H1 (cell line): ENCODE measurements at regions not wholly inside any gene's neighbourhood (a gene's known extent, or its start where the extent isn't known, plus 50 kb on each side); places are given as distances from the start of the nearest gene placed in this dataset.

Experiments
- CTCF ChIA-PET: fragments of 300-600 bp; sonication (Branson Sonifier 250); formaldehyde crosslinking; loops from one replicate; lab custom pipeline; 2021; ENCODE audit not compliant: partially characterized antibody; lab: Charles Lee
- POLR2A ChIA-PET: fragments of 300-600 bp; sonication (Branson Sonifier 250); formaldehyde crosslinking; loops from one replicate; lab custom pipeline; 2021; ENCODE audit warnings: inconsistent platforms; ENCODE audit not compliant: partially characterized antibody; lab: Charles Lee
- DNase-seq, 2 experiments: peaks; one replicate each; pipeline versions ENCODE4 v3.0.0 to v3.0.0-alpha.2; 2010 to 2022; ENCODE audit warnings: low spot score in 2 of 2, low read depth in 1 of 2, mixed read lengths in 1 of 2
- FAIRE-seq: peaks from 2 replicates; lab custom pipeline; 2011; peaks lifted over from hg19 to GRCh38; lab: Jason Lieb, UNC
- H2AFZ ChIP-seq: 2 replicates; pipeline ENCODE4 v1.8.1; 2012; ENCODE audit warnings: low read length, inconsistent platforms
- H2AK5ac ChIP-seq: 2 replicates; pipeline ENCODE4 v1.6.1; 2013; ENCODE audit warnings: low read depth, low read length
- H2BK120ac ChIP-seq: replicated peaks from 2 replicates; pipeline ENCODE3; 2013; ENCODE audit warnings: low read depth, low read length, inconsistent platforms
- H2BK12ac ChIP-seq: 2 replicates; pipeline ENCODE4 v1.6.1; 2013; ENCODE audit warnings: low read depth, low read length
- H2BK15ac ChIP-seq: 2 replicates; pipeline ENCODE4 v1.6.1; 2013; ENCODE audit warnings: low read length
- H2BK20ac ChIP-seq: 2 replicates; pipeline ENCODE4 v1.6.1; 2013; ENCODE audit warnings: low read length
- H2BK5ac ChIP-seq: 2 replicates; pipeline ENCODE4 v1.6.1; 2013; ENCODE audit warnings: low read depth, low read length
- H3K14ac ChIP-seq: 2 replicates; pipeline ENCODE4 v1.6.1; 2013; ENCODE audit warnings: inconsistent platforms; ENCODE audit not compliant: insufficient read length
- H3K18ac ChIP-seq: 2 replicates; pipeline ENCODE4 v1.6.1; 2013; ENCODE audit warnings: low read length; ENCODE audit errors: extremely low read depth
- H3K23ac ChIP-seq: 2 replicates; pipeline ENCODE4 v1.6.1; 2013; ENCODE audit warnings: inconsistent platforms; ENCODE audit not compliant: insufficient read length
- H3K23me2 ChIP-seq: 2 replicates; pipeline ENCODE4 v1.6.1; 2013; ENCODE audit warnings: low read depth, low read length
- H3K27ac ChIP-seq: 2 replicates; pipeline ENCODE4 v1.6.1; 2011; ENCODE audit warnings: low read depth, low read length, inconsistent platforms
- H3K27me3 ChIP-seq, 4 experiments: replicated peaks in 1 of 4; 1 replicate in 1 of 4; 2 replicates in 3 of 4; pipeline versions ENCODE4 v1.6.1 to v1.8.1; 2011 to 2013; ENCODE audit warnings: low read length in 3 of 4, mild to moderate bottlenecking in 3 of 4, inconsistent platforms in 2 of 4, mixed read lengths in 2 of 4, moderate library complexity in 1 of 4; ENCODE audit not compliant: control insufficient read depth in 3 of 4, insufficient read depth in 3 of 4; ENCODE audit errors: extremely low read depth in 1 of 4
- H3K36me3 ChIP-seq, 4 experiments: 2 replicates each; pipeline versions ENCODE4 v1.6.1 to v1.8.1; 2011 to 2013; ENCODE audit warnings: mild to moderate bottlenecking in 4 of 4, low read length in 3 of 4, moderate library complexity in 2 of 4, control low read depth in 1 of 4, inconsistent platforms in 1 of 4; ENCODE audit not compliant: insufficient read depth in 4 of 4, control insufficient read depth in 2 of 4
- H3K4ac ChIP-seq: replicated peaks from 2 replicates; pipeline ENCODE3; 2013; ENCODE audit warnings: low read length, low read depth, mixed read lengths, inconsistent platforms; ENCODE audit not compliant: insufficient read length
- H3K4me1 ChIP-seq, 4 experiments: replicated peaks in 1 of 4; 1 replicate in 1 of 4; 2 replicates in 3 of 4; pipeline versions ENCODE4 v1.6.1 to v1.8.1; 2011 to 2013; ENCODE audit warnings: low read length in 3 of 4, inconsistent platforms in 2 of 4, mixed read lengths in 1 of 4; ENCODE audit not compliant: insufficient read depth in 4 of 4, control insufficient read depth in 3 of 4
- H3K4me2 ChIP-seq, 2 experiments: 2 replicates each; pipeline versions ENCODE4 v1.6.1 to v1.8.1; 2011 to 2013; ENCODE audit warnings: low read depth in 2 of 2, low read length in 2 of 2, control low read depth in 1 of 2, inconsistent platforms in 1 of 2, mild to moderate bottlenecking in 1 of 2; ENCODE audit not compliant: insufficient read depth in 1 of 2
- H3K4me3 ChIP-seq, 4 experiments: fragments of 200-600, 300-600 bp in 1 of 4; sonication (generic), shearing (Covaris generic), sonication (Bioruptor Twin) in 1 of 4; 2 replicates each; pipeline versions ENCODE4 v1.5.1 to v1.8.1; 2011 to 2016; ENCODE audit warnings: low read length in 4 of 4, low read depth in 3 of 4, control low read depth in 2 of 4, inconsistent platforms in 2 of 4, mild to moderate bottlenecking in 2 of 4, mixed read lengths in 1 of 4, moderate library complexity in 1 of 4; ENCODE audit not compliant: insufficient read depth in 2 of 4; ENCODE audit errors: extremely low read depth in 1 of 4
- H3K56ac ChIP-seq: replicated peaks from 2 replicates; pipeline ENCODE3; 2013; ENCODE audit warnings: low read depth, mild to moderate bottlenecking, mixed read lengths, low read length, inconsistent platforms; ENCODE audit not compliant: insufficient read length
- H3K79me1 ChIP-seq: 2 replicates; pipeline ENCODE4 v1.6.1; 2013; ENCODE audit warnings: low read depth, low read length, control low read depth
- H3K79me2 ChIP-seq, 2 experiments: 2 replicates each; pipeline versions ENCODE4 v1.6.1 to v1.8.1; 2012 to 2013; ENCODE audit warnings: low read length in 2 of 2, mild to moderate bottlenecking in 2 of 2, inconsistent platforms in 1 of 2; ENCODE audit not compliant: insufficient read depth in 2 of 2, control insufficient read depth in 1 of 2
- H3K9ac ChIP-seq, 4 experiments: replicated peaks in 1 of 4; 1 replicate in 1 of 4; 2 replicates in 3 of 4; pipeline versions ENCODE4 v1.6.1 to v1.8.1; 2011 to 2013; ENCODE audit warnings: low read depth in 3 of 4, low read length in 3 of 4, control low read depth in 2 of 4, mild to moderate bottlenecking in 2 of 4, moderate library complexity in 2 of 4, inconsistent platforms in 1 of 4; ENCODE audit errors: extremely low read depth in 1 of 4
- H3K9me3 ChIP-seq, 2 experiments: 2 replicates each; pipeline versions ENCODE4 v1.6.1 to v1.8.1; 2012 to 2013; ENCODE audit warnings: mild to moderate bottlenecking in 2 of 2, moderate library complexity in 2 of 2, control low read depth in 1 of 2, inconsistent platforms in 1 of 2, low read depth in 1 of 2, low read length in 1 of 2, mixed read lengths in 1 of 2; ENCODE audit not compliant: insufficient read depth in 2 of 2
- H4K20me1 ChIP-seq, 2 experiments: replicated peaks in 1 of 2; 2 replicates each; pipeline versions ENCODE3 to v1.8.1; 2011 to 2013; ENCODE audit warnings: inconsistent platforms in 2 of 2, low read length in 2 of 2, mild to moderate bottlenecking in 1 of 2; ENCODE audit not compliant: insufficient read depth in 2 of 2, control insufficient read depth in 1 of 2
- H4K5ac ChIP-seq: 2 replicates; pipeline ENCODE4 v1.6.1; 2013; ENCODE audit warnings: low read length, low read depth, mixed read lengths, inconsistent platforms; ENCODE audit not compliant: insufficient read length
- H4K8ac ChIP-seq: 2 replicates; pipeline ENCODE4 v1.8.0; 2013; ENCODE audit warnings: mild to moderate bottlenecking, moderate library complexity, low read length, inconsistent platforms; ENCODE audit not compliant: insufficient read depth; ENCODE audit errors: extremely low read depth
- H4K91ac ChIP-seq: replicated peaks from 2 replicates; pipeline ENCODE3; 2013; ENCODE audit warnings: low read length, mixed read lengths, inconsistent platforms; ENCODE audit not compliant: insufficient read length
- CTBP2 ChIP-seq: IDR thresholded peaks from 2 replicates; pipeline ENCODE4 v1.7.0; 2011; ENCODE audit warnings: borderline replicate concordance, mild to moderate bottlenecking, moderate library complexity, mixed read lengths, low read length; ENCODE audit not compliant: insufficient read depth, insufficient read length
- KDM5A ChIP-seq: fragments of 200-600 bp; IDR thresholded peaks from 2 replicates; pipeline ENCODE4 v1.7.1; 2012; ENCODE audit warnings: mild to moderate bottlenecking, low read length, inconsistent platforms, mixed read lengths
- POU5F1 ChIP-seq: IDR thresholded peaks from 2 replicates; pipeline ENCODE4 v1.6.1; 2011; ENCODE audit warnings: low read depth, mild to moderate bottlenecking, low read length, moderate library complexity
- RAD21 ChIP-seq, 2 experiments: IDR thresholded peaks in 1 of 2; conservative IDR thresholded peaks in 1 of 2; 2 replicates each; pipeline ENCODE4 v1.6.1; 2011; ENCODE audit warnings: low read depth in 2 of 2, low read length in 2 of 2, improper control_type of control experiment in 1 of 2, inconsistent platforms in 1 of 2, mild to moderate bottlenecking in 1 of 2, moderate library complexity in 1 of 2
- RXRA ChIP-seq: IDR thresholded peaks from 2 replicates; pipeline ENCODE4 v1.6.1; 2011; ENCODE audit warnings: low read depth, mild to moderate bottlenecking, low read length, moderate library complexity; ENCODE audit not compliant: insufficient read depth
- SAP30 ChIP-seq: fragments of 300-600 bp; sonication (generic); IDR thresholded peaks from 2 replicates; pipeline ENCODE4 v1.7.1; 2012; ENCODE audit warnings: low read length, moderate library complexity, mild to moderate bottlenecking, inconsistent platforms; ENCODE audit not compliant: insufficient read depth, insufficient replicate concordance
- SP1 ChIP-seq: IDR thresholded peaks from 2 replicates; pipeline ENCODE4 v1.6.1; 2011; ENCODE audit warnings: low read depth, low read length
- SRF ChIP-seq: IDR thresholded peaks from 2 replicates; pipeline ENCODE4 v1.6.1; 2011; ENCODE audit warnings: mild to moderate bottlenecking, low read depth, low read length, moderate library complexity
- TAF7 ChIP-seq: optimal IDR thresholded peaks from 2 replicates; pipeline ENCODE3; 2011; ENCODE audit warnings: low read depth, mild to moderate bottlenecking, inconsistent platforms, low read length, moderate library complexity, borderline replicate concordance
- TBP ChIP-seq: IDR thresholded peaks from 2 replicates; pipeline ENCODE4 v1.6.1; 2011; ENCODE audit warnings: low read depth, low read length, improper control_type of control experiment
- YY1 ChIP-seq: IDR thresholded peaks from 2 replicates; pipeline ENCODE4 v1.6.1; 2011; ENCODE audit warnings: low read depth, mild to moderate bottlenecking, low read length
- WGBS, 2 experiments: shearing (Covaris generic) in 1 of 2; methylation state at CpG; one replicate each; pipeline versions ENCODE4 v1.1.6 to v1.1.7; 2013 to 2015; ENCODE audit warnings: low lambda C conversion rate in 2 of 2, mixed read lengths in 2 of 2, inconsistent platforms in 1 of 2, low coverage in 1 of 2, missing lambda C conversion rate in 1 of 2; ENCODE audit not compliant: insufficient replicate concordance in 2 of 2, insufficient coverage in 1 of 2, insufficient read length in 1 of 2; ENCODE audit errors: extremely low coverage in 1 of 2, missing lambda C conversion rate in 1 of 2; 5-methylcytosine and 5-hydroxymethylcytosine counted together
- TF ChIP-seq, protein P1 (sequence below): IDR thresholded peaks from 2 replicates; pipeline ENCODE4 v1.6.1; 2012; ENCODE audit warnings: low read length, inconsistent platforms
- TF ChIP-seq, protein P2 (sequence below): IDR thresholded peaks from 2 replicates; pipeline ENCODE4 v1.6.1; 2012; ENCODE audit warnings: inconsistent platforms

DNA sequence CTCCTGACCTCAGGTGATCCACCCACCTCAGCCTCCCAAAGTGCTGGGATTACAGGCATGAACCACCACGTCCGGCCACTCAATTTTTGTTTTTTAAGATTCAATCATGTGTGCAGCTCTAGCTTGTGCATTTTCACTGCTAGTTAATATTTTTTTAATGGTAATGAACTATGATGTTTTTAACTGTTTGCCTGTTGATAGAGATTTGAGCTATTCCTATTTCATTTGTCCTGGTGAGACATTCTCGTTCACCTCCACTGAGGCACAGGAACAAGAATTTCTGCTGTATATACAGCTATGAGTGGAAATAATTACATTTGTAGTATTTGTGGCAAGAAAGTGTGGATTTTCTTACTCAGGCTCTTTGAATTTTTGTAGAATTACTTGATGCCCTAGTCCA lies 137.7 kb upstream of the MYOCD start:
- Histone ChIP-seq H3K9ac (no peak overlapping the region), H3K18ac (no peak overlapping the region), H2BK15ac (no peak overlapping the region), H3K14ac (no peak overlapping the region), H3K79me1 (no peaks in the 10 kb centered on the region), H3K36me3 (no peaks in the 10 kb centered on the region), H2AFZ (no peak overlapping the region), H3K27me3 (no peaks in the 10 kb centered on the region), H2BK12ac (no peak overlapping the region), H3K23ac (no peak overlapping the region), H3K56ac (no peak overlapping the region), H3K27ac (no peak overlapping the region), H2BK20ac (no peak overlapping the region), H3K4ac (no peak overlapping the region), H3K23me2 (no peaks in the 10 kb centered on the region), H3K9me3 (no peaks in the 10 kb centered on the region), H3K4me3 (no peak overlapping the region), H3K4me2 (no peak overlapping the region), H2AK5ac (no peak overlapping the region), H4K5ac (no peak overlapping the region), H4K8ac (no peak overlapping the region), H4K91ac (no peak overlapping the region), H2BK5ac (no peak overlapping the region), H3K4me1 (no peaks in the 10 kb centered on the region), H2BK120ac (no peak overlapping the region), H4K20me1 (no peaks in the 10 kb centered on the region), H3K79me2 (no peaks in the 10 kb centered on the region)
- ChIA-PET CTCF (interaction anchor here (1.0 to 1.1 kb wide), 2 partner anchors 18 to 185 kb away, joined by 6 to 7 read pairs; no protein-coding TSS in a partner anchor), POLR2A (no interaction called here)
- no peak for FAIRE-seq
- WGBS, 2 experiments, result 90% methylated on average over 3 of the region's 3 CpGs; no CpG with 5 or more reads in 1 of the 2 experiments
- no peak for DNase-seq
- TF ChIP-seq YY1, result no peak
- TF ChIP-seq CTBP2, result no peak
- no peak for TF ChIP-seq KDM5A
- no peak for TF ChIP-seq POU5F1
- no peak for TF ChIP-seq SP1
- TF ChIP-seq TAF7, result no peak
- TF ChIP-seq SAP30, result no peak
- TF ChIP-seq, protein P1, sequence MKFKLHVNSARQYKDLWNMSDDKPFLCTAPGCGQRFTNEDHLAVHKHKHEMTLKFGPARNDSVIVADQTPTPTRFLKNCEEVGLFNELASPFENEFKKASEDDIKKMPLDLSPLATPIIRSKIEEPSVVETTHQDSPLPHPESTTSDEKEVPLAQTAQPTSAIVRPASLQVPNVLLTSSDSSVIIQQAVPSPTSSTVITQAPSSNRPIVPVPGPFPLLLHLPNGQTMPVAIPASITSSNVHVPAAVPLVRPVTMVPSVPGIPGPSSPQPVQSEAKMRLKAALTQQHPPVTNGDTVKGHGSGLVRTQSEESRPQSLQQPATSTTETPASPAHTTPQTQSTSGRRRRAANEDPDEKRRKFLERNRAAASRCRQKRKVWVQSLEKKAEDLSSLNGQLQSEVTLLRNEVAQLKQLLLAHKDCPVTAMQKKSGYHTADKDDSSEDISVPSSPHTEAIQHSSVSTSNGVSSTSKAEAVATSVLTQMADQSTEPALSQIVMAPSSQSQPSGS, result no peak
- TF ChIP-seq SRF, result no peak
- no peak for TF ChIP-seq RXRA
- no peak for TF ChIP-seq RAD21 (IDR thresholded peaks at IDR 0.05 in 1 of 2, conservative IDR thresholded peaks at IDR 0.05 in 1 of 2; ENCODE audit: low read depth in 2 of 2, low read length in 2 of 2)
- TF ChIP-seq TBP, result no peak
- TF ChIP-seq, protein P2, sequence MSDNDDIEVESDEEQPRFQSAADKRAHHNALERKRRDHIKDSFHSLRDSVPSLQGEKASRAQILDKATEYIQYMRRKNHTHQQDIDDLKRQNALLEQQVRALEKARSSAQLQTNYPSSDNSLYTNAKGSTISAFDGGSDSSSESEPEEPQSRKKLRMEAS, result no peak
